K562 (cell line): ENCODE measurements at regions not wholly inside any gene's neighbourhood (a gene's known extent, or its start where the extent isn't known, plus 50 kb on each side); places are given as distances from the start of the nearest gene placed in this dataset.

Experiments
- ATAC-seq: fragments of 200-7000 bp; cut with Tn5 transposase; 3 replicates; pipeline ENCODE4 v1.9.1; 2020; ENCODE audit warnings: moderate library complexity
- BruUV-seq: library from RNA; stranded (reverse); fragments of 400-500 nt; replicated peaks from 2 replicates; lab custom pipeline; 2021; lab: Mats Ljungman, UMichigan
- CTCF ChIA-PET: fragments of 300-600 bp; formaldehyde crosslinking; extraction: SDS; loops from one replicate; lab custom pipeline; 2021; ENCODE audit warnings: low intra/inter-chr PET ratio; lab: Yijun Ruan, JAX
- POLR2A ChIA-PET: fragments of 300-600, 350-650 bp; sonication (Branson Sonifier 250); formaldehyde crosslinking; extraction: SDS; loops from one replicate; lab custom pipeline; 2021; ENCODE audit warnings: antibody characterized with exemption, inconsistent platforms; lab: Yijun Ruan, JAX
- DNase-seq, 4 experiments: peaks; one replicate each; pipeline versions ENCODE4 v3.0.0 to v3.0.0-alpha.2; 2011 to 2018; ENCODE audit warnings: low spot score in 3 of 4, mixed read lengths in 3 of 4; ENCODE audit errors: extremely low read depth in 1 of 4
- FAIRE-seq: peaks from 2 replicates; lab custom pipeline; 2011; peaks lifted over from hg19 to GRCh38; lab: Jason Lieb, UNC
- H2AFZ ChIP-seq: 2 replicates; pipeline ENCODE4 v1.6.0; 2011; ENCODE audit warnings: low read depth, low read length, control low read depth, inconsistent platforms
- H3K27ac ChIP-seq: fragments of 200-600 bp; 3 replicates; pipeline ENCODE4 v1.8.0; 2011; ENCODE audit warnings: low read depth, mild to moderate bottlenecking, control low read depth, inconsistent platforms, low read length, moderate library complexity, mixed read lengths; ENCODE audit errors: extremely low read depth
- H3K27me3 ChIP-seq, 2 experiments: fragments of 300-600 bp in 1 of 2; 2 replicates in 1 of 2; 3 replicates in 1 of 2; pipeline versions ENCODE4 v1.6.0 to v1.8.0; 2011; ENCODE audit warnings: inconsistent platforms in 2 of 2, low read length in 2 of 2, mild to moderate bottlenecking in 1 of 2, mixed read lengths in 1 of 2, moderate library complexity in 1 of 2; ENCODE audit not compliant: control insufficient read depth in 2 of 2, insufficient read depth in 2 of 2
- H3K36me3 ChIP-seq: fragments of 300-600 bp; 3 replicates; pipeline ENCODE4 v1.8.0; 2011; ENCODE audit warnings: mild to moderate bottlenecking, low read length, inconsistent platforms; ENCODE audit not compliant: control insufficient read depth, insufficient read depth
- H3K4me1 ChIP-seq, 2 experiments: fragments of 200-600 bp in 1 of 2; replicated peaks in 1 of 2; 2 replicates in 1 of 2; 3 replicates in 1 of 2; pipeline versions ENCODE4 v1.5.1 to v1.8.0; 2011; ENCODE audit warnings: inconsistent platforms in 2 of 2, low read length in 2 of 2, mild to moderate bottlenecking in 1 of 2, mixed read lengths in 1 of 2, moderate library complexity in 1 of 2; ENCODE audit not compliant: control insufficient read depth in 2 of 2, insufficient read depth in 2 of 2
- H3K4me2 ChIP-seq: 2 replicates; pipeline ENCODE4 v1.6.1; 2011; ENCODE audit warnings: low read length, control low read depth, inconsistent platforms, mixed read lengths; ENCODE audit not compliant: insufficient read depth
- H3K4me3 ChIP-seq: fragments of 200-600 bp; sonication (generic), shearing (Covaris generic); 2 replicates; pipeline ENCODE4 v1.5.1; 2016; ENCODE audit warnings: control low read depth, inconsistent platforms
- H3K79me2 ChIP-seq: fragments of 200-600 bp; 3 replicates; pipeline ENCODE4 v1.8.0; 2011; ENCODE audit warnings: low read length, inconsistent platforms; ENCODE audit not compliant: control insufficient read depth, insufficient read depth
- H3K9ac ChIP-seq, 2 experiments: 2 replicates each; pipeline versions ENCODE4 v1.6.0 to v1.6.1; 2011; ENCODE audit warnings: low read depth in 2 of 2, low read length in 2 of 2, control low read depth in 1 of 2, inconsistent platforms in 1 of 2, mild to moderate bottlenecking in 1 of 2, mixed read lengths in 1 of 2; ENCODE audit not compliant: insufficient read depth in 1 of 2
- H3K9me1 ChIP-seq: one replicate; pipeline ENCODE4 v1.6.0; 2011; ENCODE audit warnings: inconsistent platforms, mild to moderate bottlenecking, low read length, moderate library complexity; ENCODE audit not compliant: control insufficient read depth, insufficient read depth
- H3K9me3 ChIP-seq: replicated peaks from 2 replicates; pipeline ENCODE4 v1.5.1; 2011; ENCODE audit warnings: low read depth, low read length, inconsistent platforms; ENCODE audit not compliant: control insufficient read depth, insufficient read depth
- H4K20me1 ChIP-seq: replicated peaks from 2 replicates; pipeline ENCODE4 v1.6.1; 2011; ENCODE audit warnings: low read length, inconsistent platforms, mixed read lengths; ENCODE audit not compliant: control insufficient read depth, insufficient read depth
- E2F1 ChIP-seq: sonication (generic); formaldehyde crosslinking; IDR thresholded peaks from 2 replicates; pipeline ENCODE4 v1.8.1; 2023; ENCODE audit warnings: mild to moderate bottlenecking, missing genetic modification reagents, moderate library complexity
- RAD51 ChIP-seq: fragments of 450-650 bp; IDR thresholded peaks from 2 replicates; pipeline ENCODE4 v1.7.1; 2016; ENCODE audit warnings: low read depth, mild to moderate bottlenecking, borderline replicate concordance
- TAF9B ChIP-seq: fragments of 450-650 bp; IDR thresholded peaks from 2 replicates; pipeline ENCODE4 v1.6.1; 2018; ENCODE audit warnings: mild to moderate bottlenecking; ENCODE audit not compliant: partially characterized antibody
- ZNF740 ChIP-seq, 3 experiments: fragments of 200-800 bp in 1 of 3; sonication (Bioruptor generic) in 1 of 3; sonication (generic) in 1 of 3; formaldehyde crosslinking in 1 of 3; IDR thresholded peaks; 2 replicates each; pipeline versions ENCODE4 v1.6.1 to v1.8.0; 2016 to 2022; ENCODE audit warnings: mild to moderate bottlenecking in 2 of 3, missing compliant biosample characterization in 2 of 3, missing genetic modification characterization in 2 of 3, missing genetic modification reagents in 1 of 3
- WGBS: fragments of 100-300 bp; shearing (Covaris generic); methylation state at CpG from one replicate; pipeline ENCODE4 v1.1.6; 2016; ENCODE audit warnings: low coverage, mixed read lengths; ENCODE audit not compliant: insufficient coverage; ENCODE audit errors: missing lambda C conversion rate; 5-methylcytosine and 5-hydroxymethylcytosine counted together
- in situ Hi-C: fragments of 300-500 bp; cut with MboI; formaldehyde crosslinking; loops from 4 replicates; pipeline ENCODE4 v1.15.0; 2018; ENCODE audit warnings: inconsistent platforms, mixed read lengths
- intact Hi-C: fragments of 100-400 bp; cut with micrococcal nuclease; formaldehyde crosslinking; loops from 2 replicates; pipeline ENCODE4 v1.14.2; 2022

GRCh38 chr5:6907320-6907918 is 194.2 kb downstream of the TENT4A start:
- in situ Hi-C loops = no loop called here
- H3K9ac ChIP-seq = no peak overlapping the region
- DNase-seq (no peak), ATAC-seq (no peak), FAIRE-seq (peak; percentile 23)
- no peaks in the 10 kb centered on the region for H3K79me2 ChIP-seq
- ChIA-PET POLR2A (no interaction called here), CTCF (interaction anchor here (1.0 kb wide), 1 partner anchor 11 kb away, joined by 3 read pairs; no protein-coding TSS in a partner anchor)
- no peaks in the 10 kb centered on the region for H3K9me1 ChIP-seq
- H4K20me1 ChIP-seq = no peaks in the 10 kb centered on the region; the same call in 1 of the 2 replicates
- TF ChIP-seq ZNF740 (CRISPR knock-in tag; IDR thresholded peaks at IDR 0.05) = no peak
- no peak for TF ChIP-seq ZNF740 (tag; IDR thresholded peaks at IDR 0.05)
- TF ChIP-seq E2F1 (CRISPR knock-in tag) = no peak
- no peak for TF ChIP-seq TAF9B
- no peak for TF ChIP-seq RAD51
- H3K36me3 ChIP-seq = no peaks in the 10 kb centered on the region
- WGBS = 0% methylated on average over 8 of the region's 8 CpGs
- no peak overlapping the region for H3K4me3 ChIP-seq
- H3K27me3 ChIP-seq = peaks cover 4 to 12% of the 10 kb centered on the region in 2 experiments; a peak in 3 of 5 replicates
- no peaks in the 10 kb centered on the region for H3K4me1 ChIP-seq
- no peak overlapping the region for H2AFZ ChIP-seq
- H3K27ac ChIP-seq = no peak overlapping the region
- BruUV-seq = no TSS peak
- intact Hi-C loops = no loop called here
- no peaks in the 10 kb centered on the region for H3K9me3 ChIP-seq
- no peak overlapping the region for H3K4me2 ChIP-seq
